IMR-90 (cell line): ENCODE measurements at regions not wholly inside any gene's neighbourhood (a gene's known extent, or its start where the extent isn't known, plus 50 kb on each side); places are given as distances from the start of the nearest gene placed in this dataset.

Experiments
- ATAC-seq: fragments of 200-7000 bp; cut with Tn5 transposase; 2 replicates; pipeline ENCODE4 v1.9.1; 2020; ENCODE audit warnings: low read depth, mild to moderate bottlenecking, moderate library complexity
- BruUV-seq: library from RNA; stranded (reverse); fragments of 400-500 nt; replicated peaks from 2 replicates; lab custom pipeline; 2021; lab: Mats Ljungman, UMichigan
- CTCF ChIA-PET: fragments of 300-600 bp; formaldehyde crosslinking; extraction: SDS; loops from one replicate; lab custom pipeline; 2021; ENCODE audit warnings: antibody characterized with exemption; lab: Yijun Ruan, JAX
- POLR2A ChIA-PET: fragments of 300-600 bp; sonication (Branson Sonifier 250); formaldehyde crosslinking; loops from one replicate; lab custom pipeline; 2022; ENCODE audit warnings: antibody characterized with exemption; ENCODE audit not compliant: unreplicated experiment; lab: Charles Lee
- DNase-seq: peaks from one replicate; pipeline ENCODE4 v3.0.0; 2013
- H2AFZ ChIP-seq: replicated peaks from 2 replicates; pipeline ENCODE3; 2013; ENCODE audit warnings: low read length, mild to moderate bottlenecking; ENCODE audit not compliant: poor library complexity
- H2AK5ac ChIP-seq: 2 replicates; pipeline ENCODE4 v1.6.1; 2013; ENCODE audit warnings: low read depth, low read length, inconsistent platforms
- H2AK9ac ChIP-seq: replicated peaks from 2 replicates; pipeline ENCODE3; 2013; ENCODE audit warnings: mild to moderate bottlenecking, low read depth, low read length, moderate library complexity; ENCODE audit not compliant: poor library complexity
- H2BK120ac ChIP-seq: 2 replicates; pipeline ENCODE4 v1.6.1; 2013; ENCODE audit warnings: low read depth, low read length, inconsistent platforms
- H2BK15ac ChIP-seq: 3 replicates; pipeline ENCODE4 v1.6.1; 2013; ENCODE audit warnings: low read depth, low read length, inconsistent platforms
- H2BK20ac ChIP-seq: 2 replicates; pipeline ENCODE4 v1.6.1; 2013; ENCODE audit warnings: low read depth, mild to moderate bottlenecking, inconsistent platforms, low read length, moderate library complexity
- H2BK5ac ChIP-seq: 2 replicates; pipeline ENCODE4 v1.6.1; 2013; ENCODE audit warnings: mild to moderate bottlenecking, low read depth, low read length, inconsistent platforms; ENCODE audit not compliant: poor library complexity, severe bottlenecking
- H3K14ac ChIP-seq: replicated peaks from 2 replicates; pipeline ENCODE4 v1.6.1; 2013; ENCODE audit warnings: low read depth, low read length, inconsistent platforms
- H3K18ac ChIP-seq: 2 replicates; pipeline ENCODE4 v1.6.1; 2013; ENCODE audit warnings: low read depth, low read length, control low read depth
- H3K23ac ChIP-seq: 2 replicates; pipeline ENCODE4 v1.6.1; 2013; ENCODE audit warnings: low read depth, low read length, inconsistent platforms
- H3K27ac ChIP-seq: 2 replicates; pipeline ENCODE4 v1.5.1; 2013; ENCODE audit warnings: mild to moderate bottlenecking, control low read depth, low read length; ENCODE audit not compliant: insufficient read depth
- H3K27me3 ChIP-seq: 2 replicates; pipeline ENCODE4 v1.6.1; 2013; ENCODE audit warnings: low read length; ENCODE audit not compliant: control insufficient read depth, insufficient read depth
- H3K36me3 ChIP-seq: 2 replicates; pipeline ENCODE4 v1.6.1; 2013; ENCODE audit warnings: low read length, mixed read lengths; ENCODE audit not compliant: control insufficient read depth, insufficient read depth
- H3K4ac ChIP-seq: 2 replicates; pipeline ENCODE4 v1.6.1; 2013; ENCODE audit warnings: low read depth, low read length, inconsistent platforms
- H3K4me1 ChIP-seq: 2 replicates; pipeline ENCODE4 v1.6.1; 2013; ENCODE audit warnings: low read length, mixed read lengths; ENCODE audit not compliant: control insufficient read depth, insufficient read depth
- H3K4me2 ChIP-seq: 2 replicates; pipeline ENCODE4 v1.6.1; 2013; ENCODE audit warnings: low read depth, mild to moderate bottlenecking, control low read depth, low read length, moderate library complexity
- H3K4me3 ChIP-seq: 2 replicates; pipeline ENCODE4 v1.5.1; 2013; ENCODE audit warnings: low read depth, mild to moderate bottlenecking, control low read depth, low read length, moderate library complexity; ENCODE audit not compliant: insufficient read depth
- H3K56ac ChIP-seq: 2 replicates; pipeline ENCODE4 v1.6.1; 2013; ENCODE audit warnings: low read length, inconsistent platforms; ENCODE audit not compliant: insufficient read depth; ENCODE audit errors: extremely low read depth
- H3K79me1 ChIP-seq, 2 experiments: 2 replicates each; pipeline ENCODE4 v1.6.1; 2013; ENCODE audit warnings: low read length in 2 of 2, inconsistent platforms in 1 of 2, low read depth in 1 of 2
- H3K9ac ChIP-seq: 2 replicates; pipeline ENCODE4 v1.6.1; 2013; ENCODE audit warnings: low read depth, low read length, control low read depth
- H3K9me1 ChIP-seq: 2 replicates; pipeline ENCODE4 v1.6.1; 2013; ENCODE audit warnings: low read length, inconsistent platforms; ENCODE audit not compliant: insufficient read depth
- H3K9me3 ChIP-seq: 2 replicates; pipeline ENCODE4 v1.6.1; 2013; ENCODE audit warnings: low read length; ENCODE audit not compliant: control insufficient read depth, insufficient read depth
- H4K20me1 ChIP-seq: 2 replicates; pipeline ENCODE4 v1.6.1; 2013; ENCODE audit warnings: low read length, inconsistent platforms; ENCODE audit not compliant: insufficient read depth
- H4K5ac ChIP-seq: 2 replicates; pipeline ENCODE4 v1.6.1; 2013; ENCODE audit warnings: mild to moderate bottlenecking, low read depth, low read length, control low read depth
- H4K8ac ChIP-seq, 2 experiments: 2 replicates each; pipeline ENCODE4 v1.6.1; 2013; ENCODE audit warnings: low read depth in 2 of 2, low read length in 2 of 2, control low read depth in 1 of 2, inconsistent platforms in 1 of 2
- H4K91ac ChIP-seq: 2 replicates; pipeline ENCODE4 v1.6.1; 2013; ENCODE audit warnings: low read depth, low read length, inconsistent platforms; ENCODE audit not compliant: insufficient read depth
- BHLHE40 ChIP-seq: fragments of 150-350 bp; IDR thresholded peaks from 2 replicates; pipeline ENCODE4 v1.6.1; 2016; ENCODE audit warnings: mild to moderate bottlenecking, low read depth, low read length
- CEBPB ChIP-seq: IDR thresholded peaks from 2 replicates; pipeline ENCODE4 v1.6.1; 2012; ENCODE audit warnings: low read depth, low read length, improper control_type of control experiment
- CHD1 ChIP-seq: IDR thresholded peaks from 2 replicates; pipeline ENCODE4 v1.6.1; 2012; ENCODE audit warnings: low read depth, low read length, improper control_type of control experiment
- FOS ChIP-seq: fragments of 150-350 bp; IDR thresholded peaks from 2 replicates; pipeline ENCODE4 v1.6.1; 2016; ENCODE audit warnings: low read depth, low read length
- MAFK ChIP-seq: IDR thresholded peaks from 2 replicates; pipeline ENCODE4 v1.6.1; 2012; ENCODE audit warnings: low read depth, low read length, improper control_type of control experiment
- MAZ ChIP-seq: IDR thresholded peaks from 2 replicates; pipeline ENCODE4 v1.6.1; 2012; ENCODE audit warnings: low read depth, mild to moderate bottlenecking, low read length, improper control_type of control experiment, moderate library complexity, borderline replicate concordance
- MXI1 ChIP-seq: IDR thresholded peaks from 2 replicates; pipeline ENCODE4 v1.6.1; 2012; ENCODE audit warnings: low read depth, mild to moderate bottlenecking, low read length, moderate library complexity, borderline replicate concordance
- NFE2L2 ChIP-seq: fragments of 150-350 bp; IDR thresholded peaks from 2 replicates; pipeline ENCODE4 v1.6.1; 2016; ENCODE audit warnings: low read depth, mild to moderate bottlenecking, low read length
- POLR2A ChIP-seq: IDR thresholded peaks from 2 replicates; pipeline ENCODE4 v1.6.1; 2012; ENCODE audit warnings: mild to moderate bottlenecking, low read depth, low read length
- RAD21 ChIP-seq: IDR thresholded peaks from 2 replicates; pipeline ENCODE4 v1.6.1; 2012; ENCODE audit warnings: low read length, improper control_type of control experiment
- RCOR1 ChIP-seq: IDR thresholded peaks from 2 replicates; pipeline ENCODE4 v1.6.1; 2012; ENCODE audit warnings: mild to moderate bottlenecking, low read length, improper control_type of control experiment; ENCODE audit not compliant: insufficient replicate concordance
- RFX5 ChIP-seq: IDR thresholded peaks from 2 replicates; pipeline ENCODE4 v1.8.0; 2012; ENCODE audit warnings: low read depth, mild to moderate bottlenecking, low read length, moderate library complexity
- SMC3 ChIP-seq: fragments of 150-350 bp; IDR thresholded peaks from 2 replicates; pipeline ENCODE4 v1.6.1; 2016; ENCODE audit warnings: low read depth, mild to moderate bottlenecking, antibody characterized with exemption, low read length, moderate library complexity
- WGBS, 2 experiments: methylation state at CpG; one replicate each; pipeline versions ENCODE4 v1.1.5 to v1.1.7; 2013; ENCODE audit warnings: missing lambda C conversion rate in 2 of 2; ENCODE audit not compliant: insufficient read length in 1 of 2; ENCODE audit errors: extremely low coverage in 2 of 2; 5-methylcytosine and 5-hydroxymethylcytosine counted together
- dilution Hi-C: fragments of 300-500 bp; cut with HindIII; formaldehyde crosslinking; loops from one replicate; pipeline ENCODE4 v1.14.3; 2018; ENCODE audit warnings: low sequenced_read_pairs; ENCODE audit not compliant: unreplicated experiment
- in situ Hi-C: fragments of 300-500 bp; cut with MboI; formaldehyde crosslinking; loops from 3 replicates; pipeline ENCODE4 v1.14.3; 2019; ENCODE audit warnings: low sequenced_read_pairs, inconsistent platforms, mixed read lengths
- intact Hi-C: fragments of 100-400 bp; cut with micrococcal nuclease; formaldehyde crosslinking; loops from 2 replicates; pipeline ENCODE4 v1.10.0; 2022
- TF ChIP-seq, protein P1 (sequence below): fragments of 150-350 bp; IDR thresholded peaks from 2 replicates; pipeline ENCODE4 v1.6.1; 2016; ENCODE audit warnings: low read depth, mild to moderate bottlenecking, low read length, moderate library complexity, borderline replicate concordance
- TF ChIP-seq, protein P2 (sequence below): conservative IDR thresholded peaks from 2 replicates; pipeline ENCODE4 v1.5.1; 2012; ENCODE audit warnings: mild to moderate bottlenecking, low read depth, low read length, improper control_type of control experiment
- TF ChIP-seq, protein P3 (sequence below): fragments of 150-350 bp; IDR thresholded peaks from 2 replicates; pipeline ENCODE4 v1.6.1; 2017; ENCODE audit warnings: mild to moderate bottlenecking, antibody characterized with exemption, low read length, low read depth

DNA sequence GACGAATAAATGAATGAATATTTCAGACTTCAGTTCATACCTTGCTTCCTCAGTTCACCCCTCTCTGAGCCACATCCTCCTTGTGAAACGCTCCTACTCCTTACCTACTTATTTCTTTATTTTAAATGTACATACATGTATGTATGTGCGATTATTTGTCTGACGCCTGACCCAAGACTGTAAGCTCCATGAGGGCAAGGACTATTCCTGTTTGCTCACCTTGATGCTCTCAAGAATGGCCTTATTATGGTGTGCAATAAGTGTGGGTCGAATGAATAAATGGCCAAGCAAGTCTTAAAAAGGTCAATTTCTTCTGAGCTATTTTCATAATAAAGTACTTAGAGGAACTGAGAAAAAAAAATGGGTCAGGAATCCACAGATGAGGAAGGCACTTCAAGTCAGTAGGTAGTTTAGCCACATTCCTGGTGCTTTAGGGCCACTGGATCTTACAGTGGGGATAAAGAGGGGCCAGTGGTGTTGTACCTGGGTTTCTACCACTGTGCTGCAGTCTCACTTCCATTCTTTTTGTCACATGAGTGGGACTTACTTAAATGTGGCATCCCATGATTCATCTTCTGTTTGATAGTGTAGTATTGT lies 74.7 kb downstream of the SDC1 start:
- no peak overlapping the region for H3K56ac ChIP-seq
- no peak overlapping the region for H3K4me3 ChIP-seq
- WGBS, 2 experiments = no CpG with 5 or more reads among the region's 5 CpGs
- H3K23ac ChIP-seq = no peak overlapping the region
- TF ChIP-seq, protein P1, sequence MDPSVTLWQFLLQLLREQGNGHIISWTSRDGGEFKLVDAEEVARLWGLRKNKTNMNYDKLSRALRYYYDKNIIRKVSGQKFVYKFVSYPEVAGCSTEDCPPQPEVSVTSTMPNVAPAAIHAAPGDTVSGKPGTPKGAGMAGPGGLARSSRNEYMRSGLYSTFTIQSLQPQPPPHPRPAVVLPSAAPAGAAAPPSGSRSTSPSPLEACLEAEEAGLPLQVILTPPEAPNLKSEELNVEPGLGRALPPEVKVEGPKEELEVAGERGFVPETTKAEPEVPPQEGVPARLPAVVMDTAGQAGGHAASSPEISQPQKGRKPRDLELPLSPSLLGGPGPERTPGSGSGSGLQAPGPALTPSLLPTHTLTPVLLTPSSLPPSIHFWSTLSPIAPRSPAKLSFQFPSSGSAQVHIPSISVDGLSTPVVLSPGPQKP = no peak
- TF ChIP-seq BHLHE40 (no peak), RAD21 (no peak), MAZ (no peak), NFE2L2 (no peak), RCOR1 (no peak), CHD1 (no peak), FOS (no peak), RFX5 (no peak), POLR2A (no peak), SMC3 (no peak), MAFK (no peak), MXI1 (no peak), CEBPB (no peak)
- TF ChIP-seq, protein P2, sequence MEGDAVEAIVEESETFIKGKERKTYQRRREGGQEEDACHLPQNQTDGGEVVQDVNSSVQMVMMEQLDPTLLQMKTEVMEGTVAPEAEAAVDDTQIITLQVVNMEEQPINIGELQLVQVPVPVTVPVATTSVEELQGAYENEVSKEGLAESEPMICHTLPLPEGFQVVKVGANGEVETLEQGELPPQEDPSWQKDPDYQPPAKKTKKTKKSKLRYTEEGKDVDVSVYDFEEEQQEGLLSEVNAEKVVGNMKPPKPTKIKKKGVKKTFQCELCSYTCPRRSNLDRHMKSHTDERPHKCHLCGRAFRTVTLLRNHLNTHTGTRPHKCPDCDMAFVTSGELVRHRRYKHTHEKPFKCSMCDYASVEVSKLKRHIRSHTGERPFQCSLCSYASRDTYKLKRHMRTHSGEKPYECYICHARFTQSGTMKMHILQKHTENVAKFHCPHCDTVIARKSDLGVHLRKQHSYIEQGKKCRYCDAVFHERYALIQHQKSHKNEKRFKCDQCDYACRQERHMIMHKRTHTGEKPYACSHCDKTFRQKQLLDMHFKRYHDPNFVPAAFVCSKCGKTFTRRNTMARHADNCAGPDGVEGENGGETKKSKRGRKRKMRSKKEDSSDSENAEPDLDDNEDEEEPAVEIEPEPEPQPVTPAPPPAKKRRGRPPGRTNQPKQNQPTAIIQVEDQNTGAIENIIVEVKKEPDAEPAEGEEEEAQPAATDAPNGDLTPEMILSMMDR = no peak
- TF ChIP-seq, protein P3, sequence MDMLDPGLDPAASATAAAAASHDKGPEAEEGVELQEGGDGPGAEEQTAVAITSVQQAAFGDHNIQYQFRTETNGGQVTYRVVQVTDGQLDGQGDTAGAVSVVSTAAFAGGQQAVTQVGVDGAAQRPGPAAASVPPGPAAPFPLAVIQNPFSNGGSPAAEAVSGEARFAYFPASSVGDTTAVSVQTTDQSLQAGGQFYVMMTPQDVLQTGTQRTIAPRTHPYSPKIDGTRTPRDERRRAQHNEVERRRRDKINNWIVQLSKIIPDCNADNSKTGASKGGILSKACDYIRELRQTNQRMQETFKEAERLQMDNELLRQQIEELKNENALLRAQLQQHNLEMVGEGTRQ = no peak
- no peaks in the 10 kb centered on the region for H3K27me3 ChIP-seq
- in situ Hi-C loops = no loop called here
- POLR2A ChIA-PET = no interaction called here
- H3K9ac ChIP-seq = no peak overlapping the region
- BruUV-seq = no TSS peak
- intact Hi-C loops = no loop called here
- no peaks in the 10 kb centered on the region for H3K9me3 ChIP-seq
- H3K14ac ChIP-seq = peak overlapping the region; percentile 42; the same call in 1 of the 2 replicates
- peak overlapping the region; percentile 15; the same call in 1 of the 3 replicates for H2BK15ac ChIP-seq
- H3K18ac ChIP-seq = no peak overlapping the region
- H2AFZ ChIP-seq = no peak overlapping the region
- peak overlapping the region; percentile 16; the same call in 1 of the 2 replicates for H2BK20ac ChIP-seq
- H4K91ac ChIP-seq = no peak overlapping the region
- peak overlapping the region; percentile 11; the same call in 1 of the 2 replicates for H4K5ac ChIP-seq
- H3K4me2 ChIP-seq = no peak overlapping the region
- H3K4ac ChIP-seq = peak overlapping the region; percentile 26; the same call in 1 of the 2 replicates
- H3K9me1 ChIP-seq = peaks cover 10% of the 10 kb centered on the region
- H3K27ac ChIP-seq = no peak overlapping the region
- no peak overlapping the region for H2BK120ac ChIP-seq
- H3K4me1 ChIP-seq = peaks cover 12% of the 10 kb centered on the region
- no peak for DNase-seq
- H3K36me3 ChIP-seq = no peaks in the 10 kb centered on the region
- CTCF ChIA-PET = no interaction called here
- ATAC-seq = no peak
- dilution Hi-C loops = no loop called here
- no peak overlapping the region for H2BK5ac ChIP-seq
- no peaks in the 10 kb centered on the region for H3K79me1 ChIP-seq
- no peak overlapping the region for H2AK9ac ChIP-seq
- peak overlapping the region in 1 of 2 experiments; percentile 51; a peak in 1 of 4 replicates for H4K8ac ChIP-seq
- peak overlapping the region; percentile 29; the same call in 1 of the 2 replicates for H2AK5ac ChIP-seq
- H4K20me1 ChIP-seq = no peaks in the 10 kb centered on the region
